HG03196 (cell line): ENCODE measurements at regions not wholly inside any gene's neighbourhood (a gene's known extent, or its start where the extent isn't known, plus 50 kb on each side); places are given as distances from the start of the nearest gene placed in this dataset.
"Not testable (repeated sequence)": the region's sequence is repeated elsewhere in the genome, so short reads cannot be mapped to it uniquely, and the experiment has no call there.

Source experiments
- ATAC-seq: cut with Tn5 transposase; IDR thresholded peaks from one replicate; pipeline ENCODE4 v1.9.1; 2021; ENCODE audit not compliant: unreplicated experiment

DNA sequence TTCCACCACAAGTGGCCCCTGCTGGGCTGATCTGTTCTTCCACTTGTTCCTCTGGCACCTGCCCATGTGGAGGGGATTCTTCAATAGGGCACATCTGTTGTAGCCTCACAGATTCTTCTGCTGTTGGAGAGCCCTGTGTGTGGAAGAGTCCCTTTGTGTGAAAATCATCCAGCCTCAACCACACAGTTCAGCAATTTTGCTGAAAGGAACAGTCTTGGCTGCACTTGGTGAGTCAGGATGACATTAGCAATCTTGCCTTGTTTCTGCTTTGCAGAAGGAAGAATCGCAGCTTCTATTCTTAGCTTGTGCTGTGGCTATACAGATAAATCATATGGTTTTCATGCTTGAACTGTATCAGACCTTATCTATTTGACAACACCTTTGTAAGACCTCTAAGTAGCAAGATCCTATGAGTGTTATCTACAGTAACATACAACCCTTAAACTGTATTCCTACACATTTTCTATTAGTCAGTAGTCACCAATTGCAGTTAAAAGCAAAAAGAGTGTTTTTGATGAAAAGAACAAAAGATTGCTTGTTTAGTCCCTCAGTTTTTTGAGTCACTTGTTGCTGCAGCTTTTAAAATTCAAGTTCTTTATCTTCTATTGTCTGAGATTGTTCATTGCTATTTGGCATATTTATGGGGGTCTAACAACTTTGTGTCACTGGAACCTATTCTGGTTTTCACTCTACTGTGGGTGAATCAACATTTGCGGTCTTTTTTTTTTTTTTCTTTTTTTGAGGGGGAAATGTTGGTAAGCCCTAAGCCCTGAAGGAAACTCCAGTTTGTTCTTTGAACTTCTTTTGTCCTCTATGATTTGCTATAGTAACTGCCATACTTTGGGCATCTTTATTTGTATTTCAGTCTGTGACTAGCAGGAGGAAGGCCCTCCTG is 231.6 kb downstream of the TFAP2B start:
- no peak for ATAC-seq

DNA sequence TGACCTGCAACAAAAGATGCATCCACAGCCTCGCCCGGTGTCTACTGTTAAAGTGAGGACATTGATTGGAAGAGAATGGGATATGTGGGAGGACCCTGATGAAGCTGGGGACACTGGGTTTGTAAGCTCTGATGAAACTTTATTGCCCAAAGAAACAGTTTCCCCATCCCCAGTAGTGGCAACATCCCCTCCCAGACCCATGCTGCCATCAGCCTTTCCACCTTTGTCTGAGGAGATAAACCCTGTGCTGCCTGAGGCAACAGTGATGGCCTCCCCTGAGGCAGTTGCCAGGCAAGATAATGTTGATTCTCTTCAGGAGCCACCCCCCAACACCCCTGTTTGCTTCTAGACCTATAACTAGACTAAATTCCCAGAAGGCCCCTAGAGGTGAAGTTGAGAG is 234.0 kb downstream of the TFAP2B start:
- not testable (repeated sequence) for ATAC-seq

DNA sequence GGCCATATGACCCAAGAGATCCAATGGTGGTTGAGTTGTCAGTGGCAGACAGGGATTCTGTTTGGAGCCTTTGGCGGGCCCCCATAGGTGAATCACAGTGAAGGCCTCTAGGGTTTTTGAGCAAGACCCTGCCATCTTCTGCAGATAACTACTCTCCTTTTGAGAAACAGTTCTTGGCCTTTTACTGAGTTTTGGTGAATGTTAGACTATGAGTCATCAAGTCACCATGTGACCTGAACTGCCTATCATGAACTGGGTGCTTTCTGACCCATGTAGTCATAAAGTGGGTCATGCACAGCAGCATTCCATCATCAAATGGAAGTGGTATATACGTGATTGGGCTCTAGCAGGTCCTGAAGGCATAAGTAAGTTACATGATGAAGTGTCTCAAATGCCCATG is 236.6 kb downstream of the TFAP2B start:
- not testable (repeated sequence) for ATAC-seq

DNA sequence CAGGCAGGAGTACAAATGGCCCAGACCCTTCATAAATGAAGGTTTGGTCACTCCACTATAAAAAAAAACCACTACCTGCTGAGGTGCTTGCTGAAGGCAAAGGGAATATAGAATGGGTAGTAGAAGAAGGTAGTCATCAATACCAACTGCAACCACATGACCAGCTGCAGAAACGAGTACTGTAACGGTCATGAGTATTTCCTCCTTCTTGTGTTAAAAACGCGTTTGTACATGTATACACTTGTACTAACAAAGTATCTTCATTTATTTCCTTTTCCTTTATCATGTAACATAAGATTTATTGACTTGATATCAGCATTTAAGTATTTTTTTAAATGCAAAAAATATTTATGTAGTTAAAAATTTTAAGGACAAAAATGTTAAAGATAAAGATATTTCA is 238.6 kb downstream of the TFAP2B start:
- ATAC-seq: no peak

DNA sequence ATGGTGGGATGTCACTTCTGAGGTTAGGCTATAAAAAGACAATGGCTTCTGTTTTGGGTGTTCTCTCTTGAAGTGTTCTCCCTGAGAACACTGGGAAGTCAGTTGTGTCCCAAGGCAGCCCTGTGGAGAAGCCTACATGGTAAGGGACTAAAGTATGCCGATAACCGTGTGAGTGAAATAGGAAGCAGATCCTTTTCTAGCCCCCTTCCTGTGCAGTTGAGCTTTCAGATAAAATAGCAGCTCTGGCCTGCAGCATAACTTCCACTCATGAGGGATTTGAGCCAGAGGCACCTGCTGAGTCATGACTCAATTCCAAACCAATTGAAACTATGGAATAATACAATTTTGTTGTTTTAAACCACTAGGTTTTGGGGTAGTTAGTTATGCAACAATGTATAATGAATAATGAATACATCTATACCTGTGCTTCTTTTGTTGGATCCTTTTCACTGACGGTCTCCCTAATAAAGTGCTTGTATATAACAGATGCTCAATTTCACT is 241.6 kb downstream of the TFAP2B start:
- no peak for ATAC-seq

DNA sequence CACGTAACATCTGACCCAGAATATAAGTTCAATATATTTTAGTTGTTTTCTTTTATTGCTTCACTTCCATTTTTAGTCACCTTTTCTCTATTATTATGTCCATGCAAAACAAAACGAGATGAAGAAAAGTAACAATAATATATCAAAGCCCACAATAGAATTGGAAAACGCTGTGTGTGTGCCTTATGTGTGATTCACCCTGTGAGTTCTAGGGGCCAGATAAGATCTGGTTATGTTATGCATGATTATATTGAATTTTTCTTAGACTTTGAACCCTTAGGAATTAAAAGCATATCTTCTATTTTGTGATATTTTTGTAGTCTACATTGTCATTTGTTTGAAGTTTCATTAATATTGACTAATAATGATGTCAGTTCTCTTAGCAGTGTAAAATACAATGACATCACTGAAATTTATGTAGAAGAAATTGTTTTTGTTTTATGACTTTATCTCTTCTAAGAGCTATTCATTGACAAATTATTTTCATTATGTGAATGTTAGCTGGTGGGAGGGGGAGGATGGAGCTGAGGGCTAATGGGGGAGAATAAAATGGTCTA is 243.6 kb downstream of the TFAP2B start:
- no peak for ATAC-seq

DNA sequence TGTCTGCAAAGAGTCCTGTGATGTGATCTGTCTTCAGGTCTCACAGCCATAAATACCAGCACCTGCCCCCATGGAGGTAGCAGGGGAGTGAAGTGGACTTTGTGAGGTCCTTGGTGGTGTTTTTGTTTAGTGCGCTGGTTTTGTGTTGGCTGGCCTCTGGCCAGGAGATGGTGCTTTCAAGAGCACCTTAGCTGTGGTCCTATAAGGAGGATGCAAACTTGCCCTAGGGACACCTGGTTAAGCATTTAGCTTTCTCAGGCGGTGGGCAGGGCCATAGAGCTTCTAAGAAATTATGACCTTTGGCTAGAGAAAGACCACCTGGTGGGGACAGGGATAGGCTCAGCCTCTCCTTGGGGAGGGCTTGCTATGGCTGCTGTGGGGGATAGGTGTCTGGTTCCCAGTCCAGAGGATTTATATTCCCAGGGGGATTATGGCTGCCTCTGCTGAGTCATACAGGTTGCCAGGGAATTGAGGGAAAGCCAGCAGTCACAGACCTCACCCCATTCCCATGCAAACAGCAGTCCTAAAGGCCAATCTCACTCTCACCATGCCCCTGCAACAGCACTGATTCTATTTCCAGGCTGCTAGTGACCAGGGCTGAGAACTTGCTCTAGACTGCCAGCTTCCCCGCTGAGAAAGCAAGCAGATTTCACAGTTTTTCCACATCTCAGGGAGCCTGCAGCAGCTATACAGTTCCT is 259.3 kb downstream of the TFAP2B start:
- ATAC-seq: no peak

DNA sequence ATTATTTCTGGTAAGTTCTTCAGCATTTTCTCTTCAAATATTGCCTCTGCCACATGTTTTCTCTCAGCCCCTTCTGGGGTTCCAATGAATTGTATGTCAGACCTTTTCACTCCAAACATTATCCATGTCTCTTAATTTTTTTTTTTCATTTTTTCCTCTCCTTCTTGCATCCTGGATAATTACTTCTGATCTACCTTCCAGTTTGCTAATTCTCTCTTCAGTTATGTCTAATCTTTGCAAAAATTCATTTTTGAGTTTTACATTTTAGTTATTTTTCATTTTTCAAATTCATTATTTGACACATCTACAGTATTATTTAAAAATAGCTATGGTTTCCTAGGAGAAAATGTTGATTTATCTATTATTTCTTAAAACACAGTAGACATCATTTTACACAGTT is 271.7 kb downstream of the TFAP2B start:
- no peak for ATAC-seq

DNA sequence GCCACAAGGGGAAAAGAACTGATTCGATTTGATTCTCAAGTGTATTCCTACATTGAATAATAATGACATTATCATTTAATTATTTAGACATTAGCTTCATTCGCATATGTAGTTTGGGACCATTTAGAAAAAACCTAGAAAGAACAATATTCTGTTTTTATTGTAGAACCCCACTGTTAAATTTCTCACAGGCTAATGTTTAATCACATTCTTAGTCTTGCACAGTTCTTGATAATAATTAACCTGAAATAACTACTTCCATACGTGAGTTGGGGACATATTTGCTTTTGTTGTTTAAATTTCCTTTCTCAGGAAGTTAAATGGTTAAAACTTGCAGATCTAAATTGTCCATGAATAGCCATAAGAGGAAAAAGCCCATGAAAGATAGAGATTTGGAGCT is 275.2 kb downstream of the TFAP2B start:
- no peak for ATAC-seq

DNA sequence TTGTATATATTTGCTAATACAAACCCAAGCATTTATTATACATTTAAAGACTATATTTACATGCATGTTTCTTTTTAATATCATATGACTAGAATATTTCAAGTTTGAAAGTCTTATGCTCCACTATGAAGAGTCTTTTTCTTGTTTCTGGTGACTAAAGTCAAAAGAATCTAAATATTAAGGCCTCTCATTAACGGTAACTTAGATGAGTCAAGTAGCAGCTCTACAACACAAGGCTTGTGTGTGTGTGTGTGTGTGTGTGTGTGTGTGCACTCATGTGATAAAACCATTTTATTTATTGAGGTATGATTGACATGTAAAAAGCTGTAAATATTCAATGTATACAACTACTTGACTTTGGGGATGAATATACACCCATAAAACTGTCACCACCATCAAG is 275.6 kb downstream of the TFAP2B start:
- no peak for ATAC-seq

DNA sequence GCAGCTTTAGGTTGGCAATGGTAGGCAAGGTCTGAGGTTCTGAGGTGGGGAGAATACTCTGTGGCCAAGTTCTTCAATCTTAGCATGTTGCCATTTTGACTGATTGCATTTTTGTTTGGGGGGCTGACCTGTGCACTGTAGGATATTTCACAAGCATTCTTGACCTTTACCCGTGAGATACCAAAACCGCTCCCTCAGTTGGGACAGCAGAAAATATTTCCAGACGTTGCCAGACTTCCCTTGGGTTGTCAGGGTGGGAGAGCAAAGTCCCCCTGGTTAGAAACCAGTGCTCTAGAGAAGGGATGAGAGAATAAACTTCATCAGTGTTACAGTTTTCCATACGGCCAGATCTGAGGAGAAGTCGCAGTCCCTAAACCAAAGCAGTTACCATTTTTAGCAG is 279.6 kb downstream of the TFAP2B start:
- no peak for ATAC-seq

DNA sequence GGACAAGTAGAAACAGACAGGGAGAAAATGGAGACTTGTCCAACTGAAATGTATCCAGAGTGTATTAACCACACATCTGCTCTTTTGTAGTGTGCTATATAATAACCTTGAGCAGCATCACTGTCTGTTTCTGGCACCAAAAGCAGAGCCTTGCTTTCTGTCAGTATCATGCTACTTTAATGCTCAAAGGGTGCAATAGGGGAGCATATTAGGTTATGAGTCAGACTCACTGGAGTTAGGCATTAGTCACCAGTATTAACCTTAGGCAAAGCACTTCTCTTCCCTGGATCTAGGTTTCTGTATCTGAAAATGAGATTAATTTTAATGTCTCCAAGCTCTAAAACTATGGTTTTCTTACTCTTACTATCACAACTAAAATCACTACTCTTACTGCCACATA is 280.1 kb downstream of the TFAP2B start:
- no peak for ATAC-seq

DNA sequence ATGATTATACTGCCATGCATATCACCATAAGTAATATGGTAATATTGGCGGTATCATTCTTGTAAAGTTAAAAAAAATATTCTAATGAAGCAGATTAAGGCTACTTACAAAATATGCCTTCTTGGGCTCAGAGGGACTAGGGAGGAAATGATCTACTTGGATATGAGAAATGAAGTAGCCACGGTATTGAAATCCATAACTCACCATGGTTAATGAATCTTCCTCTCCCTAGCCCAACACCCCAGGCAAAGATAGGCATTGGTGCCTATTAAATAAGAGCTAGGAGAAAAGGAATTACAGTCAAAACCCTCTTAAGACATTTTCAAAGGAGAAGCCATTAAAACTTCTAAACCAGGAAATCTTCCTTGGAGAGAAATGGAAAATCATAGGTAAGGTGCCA is 280.5 kb downstream of the TFAP2B start:
- no peak for ATAC-seq

DNA sequence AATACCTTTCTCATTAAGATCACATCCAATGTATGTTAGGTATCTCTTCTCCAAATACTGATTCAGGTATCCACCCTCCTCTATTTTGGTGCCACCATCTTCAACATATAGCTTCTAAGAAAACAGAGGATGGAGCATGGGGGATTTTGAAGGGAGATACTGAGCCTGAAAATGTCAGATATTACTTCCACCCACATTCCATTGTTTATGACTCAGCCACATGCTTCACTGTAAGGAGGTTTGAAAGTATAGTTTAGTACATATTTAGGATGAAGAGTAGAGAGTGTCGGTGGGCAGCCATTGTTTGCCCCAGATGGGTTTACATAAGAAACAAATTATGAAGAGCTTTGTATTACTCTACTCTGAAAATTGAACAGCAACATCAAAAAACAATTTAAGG is 286.7 kb downstream of the TFAP2B start:
- ATAC-seq: no peak

DNA sequence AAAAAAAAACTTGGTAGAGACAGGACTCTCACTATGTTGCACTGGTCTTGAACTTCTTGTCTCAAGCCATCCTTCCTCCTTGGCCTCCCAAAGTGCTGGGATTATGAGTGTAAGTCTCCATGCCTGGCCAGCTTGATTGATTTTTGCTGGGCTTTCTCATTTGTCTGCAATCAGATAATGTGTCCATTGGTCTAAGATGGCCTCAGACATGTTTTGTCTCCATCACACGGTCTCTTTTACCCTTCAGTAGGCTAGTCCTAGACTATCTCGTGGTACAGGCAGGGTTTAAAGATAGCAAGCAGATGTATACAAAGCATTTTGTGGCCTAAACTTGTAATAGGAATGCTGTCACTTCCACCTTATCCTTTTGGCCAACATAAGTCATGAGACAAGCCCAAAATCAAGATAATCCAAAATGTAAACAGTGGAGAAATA is 289.1 kb downstream of the TFAP2B start:
- no peak for ATAC-seq

DNA sequence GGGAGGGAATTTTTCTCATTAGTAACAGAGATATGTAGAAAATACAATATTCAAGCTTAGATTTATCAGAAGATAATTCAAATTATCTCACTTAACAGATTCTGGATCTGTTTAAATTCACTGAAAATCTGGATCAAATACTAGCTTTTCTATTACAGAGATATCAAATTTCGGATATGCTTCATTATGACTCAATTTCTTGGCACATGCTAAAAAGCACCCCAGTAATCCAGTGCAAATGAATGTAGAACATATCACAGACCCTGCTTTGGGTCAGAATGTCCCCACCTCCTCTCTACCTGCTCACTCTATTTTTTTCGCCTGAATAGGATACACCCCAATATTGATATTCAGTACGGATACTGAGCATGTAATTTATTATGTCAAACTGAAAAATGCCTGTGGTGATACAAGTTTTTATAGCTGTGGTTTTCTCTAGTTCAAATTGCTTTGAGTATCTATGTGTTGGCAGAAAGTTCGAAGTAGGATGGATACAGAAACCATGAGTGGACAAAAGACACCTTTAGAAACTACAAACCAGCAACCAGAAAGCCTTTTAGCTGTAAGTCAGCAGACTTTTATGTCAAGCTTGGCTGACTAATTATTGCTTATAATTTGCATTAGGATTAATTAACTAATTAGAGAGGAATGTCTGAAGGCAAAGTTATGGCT is 290.0 kb downstream of the TFAP2B start:
- ATAC-seq: no peak

DNA sequence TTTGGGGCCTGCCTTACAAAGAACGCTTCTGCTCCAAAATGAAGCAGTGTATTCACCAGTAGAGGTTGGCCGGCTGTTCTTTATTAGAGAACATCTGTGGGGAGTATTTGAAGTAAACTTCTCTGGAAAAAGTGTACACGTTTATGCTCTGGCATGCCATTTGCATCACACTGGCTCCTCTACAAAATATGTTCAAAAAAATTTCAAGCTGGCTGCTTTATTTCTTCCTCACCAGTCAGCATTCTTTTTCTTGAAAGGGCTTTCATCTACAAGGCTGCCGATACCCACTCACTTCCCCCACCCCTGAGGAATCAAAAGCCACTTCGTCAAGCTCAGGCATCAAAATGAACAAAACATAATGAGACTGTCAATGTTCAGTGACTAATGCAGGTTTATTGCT is 294.1 kb downstream of the TFAP2B start:
- no peak for ATAC-seq

DNA sequence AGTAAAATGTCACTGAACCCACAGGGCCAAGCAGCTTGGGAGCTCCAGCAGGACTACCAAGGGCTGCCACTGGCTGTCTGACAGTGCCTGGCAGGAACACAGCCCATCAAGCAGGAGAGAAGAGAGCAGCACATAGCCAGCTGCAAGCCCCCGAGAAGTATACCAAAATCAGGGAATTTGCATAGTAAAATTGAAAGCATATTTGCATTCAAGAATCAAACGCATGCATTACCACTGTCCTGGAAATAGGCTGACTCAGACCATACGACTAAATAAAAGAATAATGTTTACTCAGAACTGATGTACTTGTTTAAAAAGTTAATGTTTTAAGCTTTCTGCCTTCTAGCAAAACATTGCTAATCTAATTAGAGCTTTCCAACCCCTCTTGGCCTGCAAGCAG is 298.1 kb downstream of the TFAP2B start:
- no peak for ATAC-seq

DNA sequence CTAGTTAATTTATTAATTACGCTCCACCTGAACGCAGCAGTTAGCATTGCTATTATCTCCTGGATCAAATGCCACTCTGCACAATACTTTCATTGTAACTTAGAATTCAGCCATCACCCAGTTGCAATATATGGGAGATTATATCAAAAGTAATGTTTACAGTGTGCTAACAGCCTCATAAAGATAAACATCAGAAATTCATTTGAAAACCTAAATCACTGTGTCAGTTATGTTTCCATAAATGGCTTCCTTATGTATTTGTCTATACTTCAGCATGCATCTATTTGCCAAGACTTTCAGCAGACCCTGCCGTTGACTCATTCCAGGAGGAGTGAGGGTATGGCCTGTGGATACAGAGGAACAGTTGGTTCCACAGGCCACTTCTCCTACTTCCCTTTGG is 300.1 kb downstream of the TFAP2B start:
- no peak for ATAC-seq

DNA sequence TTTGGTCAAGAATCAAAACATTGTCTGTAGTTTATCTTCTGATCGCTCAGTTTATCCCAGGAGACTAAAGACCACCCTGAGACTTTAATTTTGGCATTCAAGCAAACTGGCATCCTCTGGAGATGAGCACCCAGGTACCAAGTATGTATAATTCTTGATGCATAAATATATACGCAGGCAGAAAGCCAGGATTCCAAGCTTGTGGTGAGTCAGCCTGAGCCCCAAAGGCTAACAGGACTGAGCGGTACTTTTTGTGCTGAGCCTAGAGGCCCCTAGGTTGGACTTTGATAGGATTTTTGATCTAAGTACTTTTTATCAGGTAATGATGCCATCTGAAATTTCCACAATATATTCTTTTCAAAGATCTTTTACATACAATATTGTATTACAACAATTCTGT is 301.3 kb downstream of the TFAP2B start:
- no peak for ATAC-seq

DNA sequence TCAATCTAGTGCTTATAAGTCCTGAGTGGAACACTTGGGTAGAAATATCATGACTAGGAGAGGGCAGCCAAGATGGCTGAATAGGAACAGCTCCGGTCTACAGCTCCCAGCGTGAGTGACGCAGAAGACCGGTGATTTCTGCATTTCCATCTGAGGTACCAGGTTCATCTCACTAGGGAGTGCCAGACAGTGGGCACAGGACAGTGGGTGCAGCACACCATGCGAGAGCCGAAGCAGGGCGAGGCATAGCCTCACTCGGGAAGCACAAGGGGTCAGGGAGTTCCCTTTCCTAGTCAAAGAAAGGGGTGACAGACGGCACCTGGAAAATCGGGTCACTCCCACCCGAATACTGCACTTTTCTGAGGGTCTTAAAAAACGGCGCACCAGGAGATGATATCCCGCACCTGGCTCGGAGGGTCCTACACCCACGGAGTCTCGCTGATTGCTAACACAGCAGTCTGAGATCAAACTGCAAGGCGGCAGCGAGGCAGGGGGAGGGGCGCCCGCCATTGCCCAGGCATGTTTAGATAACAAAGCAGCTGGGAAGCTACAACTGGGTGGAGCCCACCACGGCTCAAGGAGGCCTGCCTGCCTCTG is 302.8 kb downstream of the TFAP2B start:
- ATAC-seq: not testable (repeated sequence)
